ENCODE measurements at regions not wholly inside any gene's neighbourhood (a gene's known extent, or its start where the extent isn't known, plus 50 kb on each side); places are given as distances from the start of the nearest gene placed in this dataset.
"Not testable (repeated sequence)": the region's sequence is repeated elsewhere in the genome, so short reads cannot be mapped to it uniquely, and the experiment has no call there.

GRCh38 chr15:45812200-45812599, 177.4 kb downstream of the SQOR start:
- DNase-seq = no peak

GRCh38 chr15:45817578-45817977, 182.7 kb downstream of the SQOR start:
- DNase-seq = not testable (repeated sequence)

GRCh38 chr15:45821390-45821789, 186.6 kb downstream of the SQOR start:
- no peak for DNase-seq

- DNase-seq = not testable (repeated sequence)
These were observed 188.1 kb downstream of the SQOR start for GRCh38 chr15:45822968-45823367.

- DNase-seq = no peak
These were observed 192.4 kb downstream of the SQOR start for GRCh38 chr15:45827275-45827674.

- DNase-seq = no peak
These were observed 192.9 kb downstream of the SQOR start for GRCh38 chr15:45827766-45828165.

GRCh38 chr15:45829336-45830153, 194.7 kb downstream of the SQOR start:
- DNase-seq = no peak

- no peak for DNase-seq
These were observed 197.0 kb downstream of the SQOR start for GRCh38 chr15:45831787-45832186.

- DNase-seq = no peak
These were observed 199.8 kb downstream of the SQOR start for GRCh38 chr15:45834622-45835021.

- no peak for DNase-seq
These were observed 207.3 kb downstream of the SQOR start for GRCh38 chr15:45842151-45842550.

- no peak for DNase-seq
These were observed 212.8 kb downstream of the SQOR start for GRCh38 chr15:45847645-45848044.

GRCh38 chr15:45849136-45849535, 214.3 kb downstream of the SQOR start:
- no peak for DNase-seq

- no peak for DNase-seq
These were observed 219.8 kb downstream of the SQOR start for GRCh38 chr15:45854455-45855202.

- DNase-seq = no peak
These were observed 220.5 kb downstream of the SQOR start for GRCh38 chr15:45855210-45855906.

GRCh38 chr15:45855907-45856579, 221.2 kb downstream of the SQOR start:
- DNase-seq = no peak

GRCh38 chr15:45857291-45857690, 222.5 kb downstream of the SQOR start:
- no peak for DNase-seq

GRCh38 chr15:45858491-45858890, 223.7 kb downstream of the SQOR start:
- DNase-seq = no peak

GRCh38 chr15:45862034-45862433, 227.2 kb downstream of the SQOR start:
- no peak for DNase-seq

GRCh38 chr15:45863881-45864580, 229.2 kb downstream of the SQOR start:
- DNase-seq = no peak

- no peak for DNase-seq
These were observed 231.8 kb downstream of the SQOR start for GRCh38 chr15:45866616-45867015.

- DNase-seq = no peak
These were observed 232.5 kb downstream of the SQOR start for GRCh38 chr15:45867281-45867680.

- no peak for DNase-seq
These were observed 233.4 kb downstream of the SQOR start for GRCh38 chr15:45868109-45868691.
